B cell (primary cell): ENCODE measurements at regions not wholly inside any gene's neighbourhood (a gene's known extent, or its start where the extent isn't known, plus 50 kb on each side); places are given as distances from the start of the nearest gene placed in this dataset.

Source experiments
- ATAC-seq: fragments of 200-7000 bp; cut with Tn5 transposase; one replicate; pipeline ENCODE4 v1.10.0; 2021; ENCODE audit warnings: low read depth, mild to moderate bottlenecking, moderate number of reproducible peaks, moderate library complexity
- CTCF ChIA-PET: fragments of 350-600 bp; sonication (Branson Sonifier 250); formaldehyde crosslinking; loops from one replicate; lab custom pipeline; 2021; ENCODE audit warnings: antibody characterized with exemption, inconsistent platforms; lab: Charles Lee
- POLR2A ChIA-PET: fragments of 350-600 bp; sonication (Branson Sonifier 250); formaldehyde crosslinking; loops from one replicate; lab custom pipeline; 2021; ENCODE audit warnings: antibody characterized with exemption; lab: Charles Lee
- DNase-seq: peaks from one replicate; pipeline ENCODE4 v3.0.0; 2013
- H2AFZ ChIP-seq: 2 replicates; pipeline ENCODE4 v1.6.1; 2012; ENCODE audit warnings: mild to moderate bottlenecking, low read depth, low read length; ENCODE audit not compliant: insufficient read depth, poor library complexity, severe bottlenecking
- H3K27ac ChIP-seq, 2 donors: 1 replicate in 1 of 2; 2 replicates in 1 of 2; pipeline ENCODE4 v1.5.1; 2012 to 2013; ENCODE audit warnings: low read length in 2 of 2, mild to moderate bottlenecking in 2 of 2, moderate library complexity in 1 of 2
- H3K27me3 ChIP-seq, 4 experiments: fragments of 200-600 bp in 1 of 4; sonication (generic) in 1 of 4; replicated peaks in 1 of 4; 1 replicate in 2 of 4; 2 replicates in 2 of 4; pipeline versions ENCODE4 v1.6.1 to v1.7.0; 2013 to 2016; ENCODE audit warnings: low read length in 3 of 4, mild to moderate bottlenecking in 2 of 4, mixed read lengths in 1 of 4, moderate library complexity in 1 of 4; ENCODE audit not compliant: insufficient read depth in 4 of 4, control insufficient read depth in 3 of 4; ENCODE audit errors: control extremely low read depth in 1 of 4
- H3K36me3 ChIP-seq, 2 experiments: replicated peaks in 1 of 2; 1 replicate in 1 of 2; 2 replicates in 1 of 2; pipeline versions ENCODE4 v1.6.1 to v1.7.1; 2013; ENCODE audit warnings: low read length in 1 of 2; ENCODE audit not compliant: insufficient read depth in 2 of 2, control insufficient read depth in 1 of 2; ENCODE audit errors: control extremely low read depth in 1 of 2, extremely low read depth in 1 of 2
- H3K4me1 ChIP-seq, 2 donors: fragments of 200-600 bp in 1 of 2; sonication (generic) in 1 of 2; 1 replicate in 1 of 2; 2 replicates in 1 of 2; pipeline versions ENCODE4 v1.5.1 to v1.6.1; 2013 to 2017; ENCODE audit warnings: low read length in 2 of 2; ENCODE audit not compliant: control insufficient read depth in 2 of 2, insufficient read depth in 2 of 2
- H3K4me2 ChIP-seq: replicated peaks from 2 replicates; pipeline ENCODE3; 2012; ENCODE audit warnings: mild to moderate bottlenecking, low read depth, low read length; ENCODE audit not compliant: poor library complexity, severe bottlenecking
- H3K4me3 ChIP-seq, 5 experiments: fragments of 200-600 bp in 1 of 5; sonication (generic) in 1 of 5; 1 replicate in 3 of 5; 2 replicates in 2 of 5; pipeline versions ENCODE4 v1.5.1 to v1.7.0; 2011 to 2016; ENCODE audit warnings: low read length in 4 of 5, mild to moderate bottlenecking in 4 of 5, low read depth in 2 of 5, control low read depth in 1 of 5, moderate library complexity in 1 of 5; ENCODE audit not compliant: insufficient read depth in 1 of 5; ENCODE audit errors: control extremely low read depth in 1 of 5, extremely low read depth in 1 of 5
- H3K79me2 ChIP-seq: fragments of 200-600 bp; sonication (generic); one replicate; pipeline ENCODE4 v1.6.0; 2016; ENCODE audit warnings: low read length; ENCODE audit not compliant: control insufficient read depth, insufficient read depth
- H3K9ac ChIP-seq: fragments of 200-600 bp; sonication (generic); 2 replicates; pipeline ENCODE4 v1.6.1; 2017; ENCODE audit warnings: mild to moderate bottlenecking, low read length, moderate library complexity
- H3K9me3 ChIP-seq, 3 donors: one replicate each; pipeline versions ENCODE4 v1.6.1 to v1.7.1; 2013; ENCODE audit warnings: low read length in 2 of 3; ENCODE audit not compliant: control insufficient read depth in 2 of 3, insufficient read depth in 1 of 3; ENCODE audit errors: control extremely low read depth in 1 of 3
- H4K20me1 ChIP-seq: 2 replicates; pipeline ENCODE4 v1.6.0; 2012; ENCODE audit warnings: mild to moderate bottlenecking, low read length; ENCODE audit not compliant: insufficient read depth, control insufficient read depth, poor library complexity, severe bottlenecking
- H3K27ac Mint-ChIP-seq: one replicate; pipeline ENCODE4 v1.8.0; 2021; ENCODE audit warnings: mixed read lengths
- H3K27me3 Mint-ChIP-seq: one replicate; pipeline ENCODE4 v1.8.0; 2021; ENCODE audit warnings: mixed read lengths
- H3K4me1 Mint-ChIP-seq: one replicate; pipeline ENCODE4 v1.8.0; 2021; ENCODE audit warnings: mixed read lengths
- H3K4me3 Mint-ChIP-seq: one replicate; pipeline ENCODE4 v1.8.0; 2021; ENCODE audit warnings: mixed read lengths
- H3K9me3 Mint-ChIP-seq: one replicate; pipeline ENCODE4 v1.8.0; 2022; ENCODE audit warnings: mixed read lengths; ENCODE audit not compliant: insufficient read depth
- CTCF ChIP-seq: fragments of 200-600 bp; IDR thresholded peaks from one replicate; pipeline ENCODE4 v1.8.0; 2022; ENCODE audit warnings: antibody characterized with exemption, mild to moderate bottlenecking
- EZH2 ChIP-seq: IDR thresholded peaks from 2 replicates; pipeline ENCODE4 v1.6.1; 2012; ENCODE audit warnings: borderline replicate concordance, low read depth, mild to moderate bottlenecking, moderate library complexity, low read length; ENCODE audit not compliant: insufficient read depth, poor library complexity, severe bottlenecking
- WGBS: methylation state at CpG from one replicate; pipeline ENCODE4 v1.1.5; 2013; ENCODE audit warnings: missing lambda C conversion rate; ENCODE audit not compliant: insufficient coverage; 5-methylcytosine and 5-hydroxymethylcytosine counted together
- intact Hi-C: fragments of 100-400 bp; cut with micrococcal nuclease; formaldehyde crosslinking; loops from one replicate; pipeline ENCODE4 v1.10.0; 2022

DNA sequence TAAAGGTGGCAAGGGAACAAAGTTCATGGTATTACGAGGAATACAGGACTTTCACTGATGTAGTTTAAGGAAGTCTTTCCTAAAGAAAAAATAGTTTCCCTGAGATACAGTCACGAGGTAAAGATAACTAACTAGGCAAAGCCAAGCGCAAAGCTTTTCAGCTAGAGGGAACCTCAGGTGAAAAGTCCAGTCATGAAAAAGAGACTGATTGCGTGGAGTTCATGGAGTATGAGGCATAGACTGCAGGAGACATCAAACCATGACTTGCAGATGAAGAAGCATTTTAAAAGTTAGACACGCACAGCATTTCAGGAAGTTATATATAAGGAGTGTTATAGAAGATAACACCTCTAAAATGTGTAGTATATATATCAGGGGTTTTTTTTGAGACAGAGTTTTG lies 205.6 kb upstream of the ZNF184 start:
- no peak for TF ChIP-seq EZH2
- no peak for TF ChIP-seq CTCF
- Mint-ChIP-seq H3K4me1 (peaks cover 10% of the 10 kb centered on the region), H3K4me3 (no peak overlapping the region), H3K27ac (peak overlapping the region; percentile 39), H3K9me3 (peaks cover 5% of the 10 kb centered on the region), H3K27me3 (peaks cover 69% of the 10 kb centered on the region)
- Histone ChIP-seq H3K27ac (no peak overlapping the region), H4K20me1 (no peaks in the 10 kb centered on the region), H3K4me1 (peaks cover 4 to 14% of the 10 kb centered on the region in 2 donors), H3K36me3 (no peaks in the 10 kb centered on the region), H3K4me3 (no peak overlapping the region), H3K4me2 (no peak overlapping the region), H3K27me3 (peaks cover 0 to 65% (median 57%) of the 10 kb centered on the region in 4 experiments), H3K9me3 (peaks cover 7 to 45% (median 20%) of the 10 kb centered on the region in 3 donors), H3K79me2 (no peaks in the 10 kb centered on the region), H2AFZ (no peak overlapping the region), H3K9ac (no peak overlapping the region)
- WGBS: 36% methylated on average over 3 of the region's 5 CpGs
- intact Hi-C loops: no loop called here
- ChIA-PET CTCF (no interaction called here), POLR2A (no interaction called here)
- ATAC-seq (no peak), DNase-seq (no peak)

DNA sequence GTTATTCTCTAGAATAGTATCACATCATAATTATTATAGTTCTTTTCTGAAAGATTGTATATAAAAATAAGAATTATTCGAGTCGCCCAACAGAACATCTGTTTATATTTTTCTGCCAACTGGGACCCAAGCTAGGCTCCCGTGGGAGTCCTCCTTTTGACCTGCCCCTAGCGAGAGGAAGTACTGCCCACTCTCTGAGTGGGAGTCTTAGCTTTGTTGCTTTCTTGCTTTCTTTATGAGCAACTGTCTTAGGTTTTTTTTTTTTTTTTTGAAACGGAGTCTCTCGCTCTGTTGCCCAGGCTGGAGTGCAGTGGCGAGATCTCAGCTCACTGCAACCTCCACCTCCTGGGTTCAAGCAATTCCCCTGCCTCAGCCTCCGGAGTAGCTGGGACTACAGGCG lies 202.0 kb upstream of the ZNF184 start:
- H3K36me3 ChIP-seq: no peaks in the 10 kb centered on the region
- DNase-seq (no peak), ATAC-seq (no peak)
- no peak overlapping the region for H3K27ac ChIP-seq
- H3K27me3 ChIP-seq: peaks cover 0 to 72% (median 61%) of the 10 kb centered on the region in 4 experiments
- peaks cover 12 to 18% of the 10 kb centered on the region in 2 donors for H3K4me1 ChIP-seq
- no peak for TF ChIP-seq CTCF
- no peak for TF ChIP-seq EZH2
- Mint-ChIP-seq H3K4me1 (peaks cover 21% of the 10 kb centered on the region), H3K4me3 (no peak overlapping the region), H3K9me3 (peaks cover 7% of the 10 kb centered on the region), H3K27me3 (peaks cover 71% of the 10 kb centered on the region), H3K27ac (no peak overlapping the region)
- peaks cover 12 to 50% (median 19%) of the 10 kb centered on the region in 3 donors for H3K9me3 ChIP-seq
- WGBS: 59% methylated on average over 3 of the region's 9 CpGs
- no peaks in the 10 kb centered on the region for H4K20me1 ChIP-seq
- no peak overlapping the region for H2AFZ ChIP-seq
- intact Hi-C loops: loop anchor here (5.0 kb wide), 4 partner anchors 73 to 438 kb away; a partner anchor contains a TSS
- no peak overlapping the region for H3K9ac ChIP-seq
- POLR2A ChIA-PET: no interaction called here
- H3K4me2 ChIP-seq: no peak overlapping the region
- H3K4me3 ChIP-seq: no peak overlapping the region
- no peaks in the 10 kb centered on the region for H3K79me2 ChIP-seq
- CTCF ChIA-PET: interaction anchor here (1.4 kb wide), 1 partner anchor 121 kb away, joined by 3 read pairs; no protein-coding TSS in a partner anchor
